ENCODE measurements at regions not wholly inside any gene's neighbourhood (a gene's known extent, or its start where the extent isn't known, plus 50 kb on each side); places are given as distances from the start of the nearest gene placed in this dataset.

DNA sequence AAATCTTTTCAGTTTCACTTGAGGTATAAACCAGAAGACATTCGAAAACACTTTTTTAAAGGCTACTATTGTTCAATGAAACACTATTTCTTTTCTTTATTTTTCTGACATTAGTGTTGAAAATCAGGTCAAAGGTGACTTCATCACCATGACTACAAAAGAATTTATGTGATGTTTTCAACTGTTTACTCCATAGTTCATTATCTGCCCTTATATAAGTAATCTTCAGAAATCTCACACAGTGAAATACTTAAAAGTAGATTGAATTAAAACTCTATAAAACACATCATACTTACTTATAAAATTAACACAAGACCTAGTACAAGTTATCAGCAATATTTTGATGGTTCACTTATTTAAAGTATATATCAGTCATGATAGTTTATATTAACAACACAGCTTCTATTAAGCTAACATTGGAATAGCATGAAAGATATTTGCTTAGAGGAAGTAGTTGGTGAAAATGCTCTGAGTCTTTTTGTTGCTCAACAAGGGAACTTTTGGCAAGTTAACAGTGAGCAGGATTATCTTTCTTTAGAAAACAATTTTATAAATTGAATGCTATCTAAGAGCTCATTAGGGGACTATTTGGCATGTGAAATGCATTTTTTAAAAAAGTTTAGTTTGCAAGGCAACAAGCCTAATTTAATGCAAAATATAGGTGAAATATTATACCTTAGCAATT, 60.8 kb downstream of the MC4R start:
- no peak for TF ChIP-seq EP300 (IDR thresholded peaks at IDR 0.05; ENCODE audit: borderline replicate concordance in 1 of 2, control insufficient read depth in 1 of 2, low read depth in 2 of 2, low read length in 2 of 2)
- TF ChIP-seq ESRRA (IDR thresholded peaks at IDR 0.05; ENCODE audit: low read length) = no peak
- no peak for TF ChIP-seq ZNF207 (IDR thresholded peaks at IDR 0.05; ENCODE audit: borderline replicate concordance)
- TF ChIP-seq, protein P1, sequence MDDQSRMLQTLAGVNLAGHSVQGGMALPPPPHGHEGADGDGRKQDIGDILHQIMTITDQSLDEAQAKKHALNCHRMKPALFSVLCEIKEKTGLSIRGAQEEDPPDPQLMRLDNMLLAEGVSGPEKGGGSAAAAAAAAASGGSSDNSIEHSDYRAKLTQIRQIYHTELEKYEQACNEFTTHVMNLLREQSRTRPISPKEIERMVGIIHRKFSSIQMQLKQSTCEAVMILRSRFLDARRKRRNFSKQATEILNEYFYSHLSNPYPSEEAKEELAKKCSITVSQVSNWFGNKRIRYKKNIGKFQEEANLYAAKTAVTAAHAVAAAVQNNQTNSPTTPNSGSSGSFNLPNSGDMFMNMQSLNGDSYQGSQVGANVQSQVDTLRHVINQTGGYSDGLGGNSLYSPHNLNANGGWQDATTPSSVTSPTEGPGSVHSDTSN (IDR thresholded peaks at IDR 0.05; ENCODE audit: insufficient replicate concordance, low read depth, low read length) = no peak
- TF ChIP-seq, protein P2, sequence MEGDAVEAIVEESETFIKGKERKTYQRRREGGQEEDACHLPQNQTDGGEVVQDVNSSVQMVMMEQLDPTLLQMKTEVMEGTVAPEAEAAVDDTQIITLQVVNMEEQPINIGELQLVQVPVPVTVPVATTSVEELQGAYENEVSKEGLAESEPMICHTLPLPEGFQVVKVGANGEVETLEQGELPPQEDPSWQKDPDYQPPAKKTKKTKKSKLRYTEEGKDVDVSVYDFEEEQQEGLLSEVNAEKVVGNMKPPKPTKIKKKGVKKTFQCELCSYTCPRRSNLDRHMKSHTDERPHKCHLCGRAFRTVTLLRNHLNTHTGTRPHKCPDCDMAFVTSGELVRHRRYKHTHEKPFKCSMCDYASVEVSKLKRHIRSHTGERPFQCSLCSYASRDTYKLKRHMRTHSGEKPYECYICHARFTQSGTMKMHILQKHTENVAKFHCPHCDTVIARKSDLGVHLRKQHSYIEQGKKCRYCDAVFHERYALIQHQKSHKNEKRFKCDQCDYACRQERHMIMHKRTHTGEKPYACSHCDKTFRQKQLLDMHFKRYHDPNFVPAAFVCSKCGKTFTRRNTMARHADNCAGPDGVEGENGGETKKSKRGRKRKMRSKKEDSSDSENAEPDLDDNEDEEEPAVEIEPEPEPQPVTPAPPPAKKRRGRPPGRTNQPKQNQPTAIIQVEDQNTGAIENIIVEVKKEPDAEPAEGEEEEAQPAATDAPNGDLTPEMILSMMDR (IDR thresholded peaks at IDR 0.05 in 2 of 3, conservative IDR thresholded peaks at IDR 0.05 in 1 of 3; ENCODE audit: control insufficient read depth in 2 of 3, extremely low read depth in 1 of 3, insufficient read depth in 1 of 3, low read depth in 3 of 3, low read length in 3 of 3) = no peak
- TF ChIP-seq TCF3 (IDR thresholded peaks at IDR 0.05; ENCODE audit: borderline replicate concordance, insufficient read depth, low read depth, low read length) = no peak
- TF ChIP-seq BCL11A (IDR thresholded peaks at IDR 0.05; ENCODE audit: low read depth, low read length) = no peak

Measured in GM12878 (cell line).